GM20000 (cell line): ENCODE measurements at regions not wholly inside any gene's neighbourhood (a gene's known extent, or its start where the extent isn't known, plus 50 kb on each side); places are given as distances from the start of the nearest gene placed in this dataset.
"Not testable (repeated sequence)": the region's sequence is repeated elsewhere in the genome, so short reads cannot be mapped to it uniquely, and the experiment has no call there.

Experiments
- DNase-seq: peaks from one replicate; pipeline ENCODE4 v3.0.0; 2012; ENCODE audit warnings: low spot score
- TF ChIP-seq, protein P1 (sequence below): IDR thresholded peaks from 2 replicates; pipeline ENCODE4 v1.5.1; 2012; ENCODE audit warnings: mild to moderate bottlenecking, control low read depth; ENCODE audit errors: extremely low read depth, missing control alignments

DNA sequence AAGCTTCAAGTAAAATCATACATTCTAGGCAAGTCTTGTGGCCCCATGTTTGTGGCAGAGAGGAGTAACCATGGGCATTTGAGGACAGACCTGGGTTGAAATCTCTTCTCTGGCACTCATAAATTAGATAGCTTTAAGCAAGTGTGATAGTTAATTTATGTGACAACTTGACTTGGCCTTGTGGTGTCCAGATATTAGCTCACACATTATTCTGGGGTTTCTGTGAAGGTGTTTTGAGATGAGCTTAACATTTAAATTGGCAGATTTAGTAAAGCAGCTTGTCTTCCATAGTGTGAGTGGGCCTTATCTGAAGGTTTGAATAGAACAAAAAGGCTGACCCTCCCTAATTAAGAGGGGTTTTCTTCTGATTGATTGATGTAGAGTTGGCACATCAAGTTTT is 161.4 kb upstream of the SPRY2 start:
- TF ChIP-seq, protein P1, sequence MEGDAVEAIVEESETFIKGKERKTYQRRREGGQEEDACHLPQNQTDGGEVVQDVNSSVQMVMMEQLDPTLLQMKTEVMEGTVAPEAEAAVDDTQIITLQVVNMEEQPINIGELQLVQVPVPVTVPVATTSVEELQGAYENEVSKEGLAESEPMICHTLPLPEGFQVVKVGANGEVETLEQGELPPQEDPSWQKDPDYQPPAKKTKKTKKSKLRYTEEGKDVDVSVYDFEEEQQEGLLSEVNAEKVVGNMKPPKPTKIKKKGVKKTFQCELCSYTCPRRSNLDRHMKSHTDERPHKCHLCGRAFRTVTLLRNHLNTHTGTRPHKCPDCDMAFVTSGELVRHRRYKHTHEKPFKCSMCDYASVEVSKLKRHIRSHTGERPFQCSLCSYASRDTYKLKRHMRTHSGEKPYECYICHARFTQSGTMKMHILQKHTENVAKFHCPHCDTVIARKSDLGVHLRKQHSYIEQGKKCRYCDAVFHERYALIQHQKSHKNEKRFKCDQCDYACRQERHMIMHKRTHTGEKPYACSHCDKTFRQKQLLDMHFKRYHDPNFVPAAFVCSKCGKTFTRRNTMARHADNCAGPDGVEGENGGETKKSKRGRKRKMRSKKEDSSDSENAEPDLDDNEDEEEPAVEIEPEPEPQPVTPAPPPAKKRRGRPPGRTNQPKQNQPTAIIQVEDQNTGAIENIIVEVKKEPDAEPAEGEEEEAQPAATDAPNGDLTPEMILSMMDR, result no peak
- no peak for DNase-seq

DNA sequence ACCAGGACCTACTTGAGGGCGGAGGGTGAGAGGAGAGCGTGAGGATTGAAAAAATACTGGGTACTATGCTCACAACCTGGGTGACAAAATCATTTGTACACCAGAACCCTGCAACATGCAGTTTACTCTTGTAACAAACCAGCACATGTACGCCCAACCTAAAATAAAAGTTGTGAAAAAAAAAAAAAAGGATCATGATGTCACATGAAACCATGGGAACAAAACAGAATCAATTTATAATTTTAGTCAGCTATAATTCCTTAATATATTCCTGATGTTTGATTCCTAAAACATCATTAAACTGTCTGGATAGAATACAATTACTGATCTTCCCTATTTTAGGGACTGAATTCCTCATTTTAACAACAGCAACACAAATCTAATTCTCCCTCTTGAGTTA is 160.6 kb upstream of the SPRY2 start:
- TF ChIP-seq, protein P1, result no peak
- no peak for DNase-seq

DNA sequence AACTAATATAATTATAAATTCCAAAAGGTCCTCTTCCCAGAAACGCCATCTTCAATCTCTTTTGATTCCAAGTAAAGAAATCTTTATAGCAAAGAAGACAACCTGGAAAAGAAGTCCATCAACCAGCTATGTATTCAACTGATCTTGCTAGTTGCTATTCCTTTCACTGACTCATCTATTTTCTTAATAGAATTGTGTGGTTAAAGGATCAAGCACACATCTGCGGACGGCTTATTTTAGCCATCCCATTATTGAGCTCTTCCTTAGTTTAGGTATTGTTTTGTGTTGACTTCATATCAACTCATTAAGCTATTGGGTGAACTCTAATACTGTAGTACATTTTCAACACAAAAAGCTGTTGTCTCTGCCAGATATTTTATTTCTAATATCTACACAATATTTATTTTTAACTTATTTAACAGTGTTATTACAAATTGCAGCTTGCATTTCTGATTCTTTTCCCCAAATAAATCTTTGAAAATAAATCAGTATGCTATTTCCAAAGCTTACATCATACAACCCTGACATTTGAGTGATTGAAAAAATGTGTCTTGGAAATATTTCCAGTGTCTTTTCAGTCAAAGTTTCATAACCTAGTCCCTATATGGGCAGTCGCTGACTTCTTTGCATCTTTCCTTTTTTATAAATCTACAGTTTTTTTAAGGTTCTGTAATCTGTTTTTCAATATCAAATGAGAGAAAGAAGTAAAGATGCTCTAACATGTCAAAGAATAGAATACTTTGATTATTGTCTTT is 158.8 kb upstream of the SPRY2 start:
- TF ChIP-seq, protein P1, result no peak
- no peak for DNase-seq

DNA sequence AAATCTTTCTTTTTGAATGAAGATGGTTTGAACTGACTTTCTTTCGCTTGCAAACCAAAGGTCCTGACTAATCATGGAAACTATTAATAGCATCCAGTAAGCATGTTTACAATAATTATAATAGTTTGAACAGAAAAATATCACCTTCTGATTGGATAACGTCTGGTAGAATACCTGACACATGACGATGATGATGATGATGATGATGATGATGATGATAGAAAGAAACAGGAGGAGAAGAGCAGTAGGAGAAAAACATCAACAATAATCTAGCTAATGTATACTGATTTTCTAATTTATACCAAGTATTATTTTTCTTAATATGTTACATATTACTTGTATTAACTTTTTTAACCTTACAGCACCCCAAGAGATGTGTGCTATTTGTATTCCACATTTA is 157.5 kb upstream of the SPRY2 start:
- DNase-seq, result no peak
- TF ChIP-seq, protein P1, result no peak

DNA sequence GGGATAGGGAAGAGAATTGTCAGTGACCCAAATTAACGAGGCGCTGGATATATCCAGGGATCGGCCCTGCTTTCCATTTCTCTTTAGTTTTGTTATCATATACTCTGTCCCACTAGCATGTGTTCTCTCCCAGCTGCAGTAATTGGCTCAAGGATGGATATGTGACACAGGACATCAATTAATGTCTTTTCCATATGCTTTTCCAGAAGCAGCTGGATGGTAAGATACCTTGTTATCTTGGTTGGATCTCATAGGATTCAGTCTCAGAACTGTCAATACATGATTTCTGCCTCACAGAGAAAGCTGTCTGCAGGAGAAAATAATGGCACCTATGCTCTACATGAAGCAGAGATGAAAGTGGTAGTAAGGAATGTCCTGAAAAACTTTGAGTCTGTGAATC is 157.1 kb upstream of the SPRY2 start:
- TF ChIP-seq, protein P1, result no peak
- no peak for DNase-seq

DNA sequence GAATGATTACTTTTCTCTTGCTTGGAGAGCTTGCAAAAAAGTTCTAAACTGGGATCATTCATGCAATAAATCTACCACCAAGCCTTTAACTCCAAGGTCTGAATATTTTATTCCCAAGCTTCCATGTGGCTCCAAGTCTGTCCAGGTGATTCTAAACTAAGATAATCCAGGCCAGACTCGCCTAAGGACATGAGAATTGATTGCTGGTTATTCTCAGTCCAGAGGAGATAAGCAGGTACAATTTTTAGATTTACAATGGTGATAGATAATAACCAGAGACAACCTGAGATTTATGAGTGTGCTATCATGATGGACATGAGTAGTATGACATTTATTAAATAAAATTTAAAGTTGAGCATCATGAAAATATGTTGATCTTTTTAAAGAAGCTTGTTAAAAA is 156.5 kb upstream of the SPRY2 start:
- no peak for DNase-seq
- TF ChIP-seq, protein P1, result no peak

DNA sequence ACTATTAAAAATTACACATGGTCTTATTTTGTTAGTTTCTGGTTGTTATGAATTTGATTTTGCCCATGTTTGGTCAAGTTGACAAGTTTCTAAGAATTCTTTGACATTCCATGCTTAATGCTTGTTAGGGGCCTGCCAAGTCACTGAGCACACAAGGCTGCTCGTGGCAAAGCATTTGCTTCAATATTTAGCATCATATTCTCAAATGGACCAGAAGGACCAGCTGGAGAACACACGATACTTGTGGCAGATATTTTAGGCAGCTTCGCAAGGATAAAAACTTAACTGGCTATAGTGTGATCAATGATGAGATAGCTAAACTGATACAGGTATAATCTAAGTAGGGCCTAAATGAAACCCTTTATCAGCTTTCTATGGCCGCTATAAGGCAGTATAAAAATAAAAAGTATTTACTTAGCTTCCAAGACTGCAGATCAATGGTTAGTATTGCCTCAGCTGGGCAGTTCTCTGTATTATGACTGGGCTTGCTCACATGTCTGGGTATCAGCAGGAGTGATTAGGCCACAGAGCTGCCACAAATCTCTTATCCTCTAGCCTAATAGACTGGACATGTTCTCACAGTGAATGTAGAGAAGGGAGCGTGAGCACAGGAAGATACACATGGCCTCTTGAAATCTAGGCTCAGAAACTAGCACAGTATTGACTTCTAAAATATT is 155.9 kb upstream of the SPRY2 start:
- TF ChIP-seq, protein P1, result no peak
- no peak for DNase-seq

DNA sequence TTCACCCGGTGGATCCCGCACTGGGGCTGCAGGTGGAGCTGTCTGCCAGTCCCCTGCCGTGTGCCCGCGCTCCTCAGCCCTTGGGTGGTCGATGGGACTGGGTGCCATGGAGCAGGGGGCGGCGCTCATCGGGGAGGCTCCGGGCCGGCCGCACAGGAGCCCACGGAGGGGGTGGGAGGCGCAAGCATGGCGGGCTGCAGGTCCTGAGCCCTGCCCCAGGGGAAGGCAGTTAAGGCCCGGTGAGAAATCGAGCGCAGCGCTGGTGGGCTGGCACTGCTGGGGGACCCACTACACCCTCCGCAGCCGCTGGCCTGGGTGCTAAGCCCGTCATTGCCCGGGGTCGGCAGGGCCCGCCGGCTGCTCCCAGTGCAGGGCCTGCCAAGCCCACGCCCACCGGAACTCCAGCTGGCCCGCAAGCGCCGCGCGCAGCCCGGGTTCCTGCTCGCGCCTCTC is 149.6 kb upstream of the SPRY2 start:
- not testable (repeated sequence) for DNase-seq
